ENCODE measurements at regions not wholly inside any gene's neighbourhood (a gene's known extent, or its start where the extent isn't known, plus 50 kb on each side); places are given as distances from the start of the nearest gene placed in this dataset.

DNA sequence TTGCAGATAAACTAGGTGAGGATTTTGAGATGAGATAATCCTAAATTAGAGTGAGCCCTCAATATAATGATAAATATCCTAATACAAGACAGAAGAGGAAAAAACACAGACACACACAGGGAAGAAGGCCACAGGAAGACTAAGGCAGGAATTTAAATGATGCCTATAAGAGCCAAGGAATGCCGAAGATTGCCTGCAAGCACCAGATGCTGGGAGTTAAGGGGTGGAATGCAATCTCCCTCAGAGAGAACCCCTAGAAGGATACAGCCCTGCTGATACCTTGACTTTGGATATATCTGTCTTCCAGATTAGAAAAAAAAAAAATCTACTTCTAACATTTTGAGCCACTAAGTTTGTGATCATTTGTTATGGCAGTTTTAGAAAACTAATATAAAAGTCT lies 299.7 kb upstream of the PRMT6 start:
- TF ChIP-seq CTCF (conservative IDR thresholded peaks at IDR 0.05), result no peak
- TF ChIP-seq EZH2 (IDR thresholded peaks at IDR 0.05; ENCODE audit: low read depth), result no peak

Data from PC-9 (cell line).